ENCODE measurements at regions not wholly inside any gene's neighbourhood (a gene's known extent, or its start where the extent isn't known, plus 50 kb on each side); places are given as distances from the start of the nearest gene placed in this dataset.

GRCh38 chr17:51524524-51524923, 264.2 kb downstream of the UTP18 start:
- TF ChIP-seq, protein P1, sequence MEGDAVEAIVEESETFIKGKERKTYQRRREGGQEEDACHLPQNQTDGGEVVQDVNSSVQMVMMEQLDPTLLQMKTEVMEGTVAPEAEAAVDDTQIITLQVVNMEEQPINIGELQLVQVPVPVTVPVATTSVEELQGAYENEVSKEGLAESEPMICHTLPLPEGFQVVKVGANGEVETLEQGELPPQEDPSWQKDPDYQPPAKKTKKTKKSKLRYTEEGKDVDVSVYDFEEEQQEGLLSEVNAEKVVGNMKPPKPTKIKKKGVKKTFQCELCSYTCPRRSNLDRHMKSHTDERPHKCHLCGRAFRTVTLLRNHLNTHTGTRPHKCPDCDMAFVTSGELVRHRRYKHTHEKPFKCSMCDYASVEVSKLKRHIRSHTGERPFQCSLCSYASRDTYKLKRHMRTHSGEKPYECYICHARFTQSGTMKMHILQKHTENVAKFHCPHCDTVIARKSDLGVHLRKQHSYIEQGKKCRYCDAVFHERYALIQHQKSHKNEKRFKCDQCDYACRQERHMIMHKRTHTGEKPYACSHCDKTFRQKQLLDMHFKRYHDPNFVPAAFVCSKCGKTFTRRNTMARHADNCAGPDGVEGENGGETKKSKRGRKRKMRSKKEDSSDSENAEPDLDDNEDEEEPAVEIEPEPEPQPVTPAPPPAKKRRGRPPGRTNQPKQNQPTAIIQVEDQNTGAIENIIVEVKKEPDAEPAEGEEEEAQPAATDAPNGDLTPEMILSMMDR (IDR thresholded peaks at IDR 0.05; ENCODE audit: insufficient read depth, missing control alignments), result no peak
- no peak for FAIRE-seq
- DNase-seq (ENCODE audit: insufficient read length, low spot score), result no peak

DNA sequence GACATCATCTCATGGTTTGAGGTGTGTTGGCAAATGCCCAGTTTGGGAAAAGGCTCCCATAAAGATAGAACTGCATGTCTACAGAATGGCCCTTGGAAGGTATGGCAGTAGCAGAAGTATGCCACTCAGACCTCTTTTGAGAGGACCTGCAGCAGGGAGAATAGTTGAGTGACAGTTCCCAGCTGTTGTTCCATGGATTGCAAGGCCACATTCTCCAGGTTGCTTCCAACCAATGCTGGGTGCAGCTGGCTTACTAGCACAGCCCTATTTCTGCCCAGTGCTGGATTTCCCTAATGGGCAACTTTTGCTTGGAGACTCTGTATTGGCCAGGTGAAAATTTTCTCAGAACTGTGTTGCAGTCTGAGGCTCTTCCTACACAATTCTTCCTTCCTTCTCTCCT, 266.2 kb downstream of the UTP18 start:
- TF ChIP-seq, protein P1 (IDR thresholded peaks at IDR 0.05; ENCODE audit: insufficient read depth, missing control alignments), result no peak
- FAIRE-seq (no peak), DNase-seq (ENCODE audit: insufficient read length, low spot score) (no peak)

DNA sequence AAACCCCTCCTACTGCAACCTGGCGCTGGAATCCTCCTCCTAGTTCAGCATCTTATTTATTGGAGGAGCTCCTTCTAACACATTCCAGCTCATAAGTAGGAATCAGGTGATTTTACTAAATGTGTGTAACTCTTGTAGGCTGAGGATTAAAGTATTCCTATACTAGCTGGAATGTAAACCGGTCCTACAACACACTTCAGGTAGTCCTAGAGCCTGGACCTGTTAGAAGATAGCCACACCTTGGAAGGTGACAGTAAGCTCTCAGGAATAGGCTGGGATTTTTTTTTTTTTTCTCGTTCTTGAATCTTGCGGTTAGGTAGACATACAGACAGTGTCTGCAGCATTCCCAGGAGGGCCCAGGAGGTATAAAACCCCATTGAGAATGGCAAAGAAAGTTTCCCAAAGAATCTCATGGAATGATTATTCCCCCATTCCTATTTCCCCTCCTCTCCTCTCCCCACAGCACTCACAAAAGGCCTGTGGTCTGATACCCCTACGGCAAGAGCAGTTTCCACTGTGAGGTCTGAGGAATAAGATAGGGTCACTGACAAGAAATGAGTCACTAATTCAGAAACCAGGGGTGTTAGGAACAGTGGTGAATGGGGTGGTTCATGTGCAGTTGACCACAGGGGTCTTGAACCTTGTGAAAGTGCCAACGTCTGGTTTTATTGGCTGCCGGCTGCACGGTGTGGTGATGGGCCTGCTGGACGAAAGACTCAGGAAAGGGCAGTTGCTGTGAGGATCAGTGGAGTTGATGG, 267.1 kb downstream of the UTP18 start:
- DNase-seq (ENCODE audit: insufficient read length, low spot score) (no peak), FAIRE-seq (no peak)
- TF ChIP-seq, protein P1 (IDR thresholded peaks at IDR 0.05; ENCODE audit: insufficient read depth, missing control alignments), result no peak

DNA sequence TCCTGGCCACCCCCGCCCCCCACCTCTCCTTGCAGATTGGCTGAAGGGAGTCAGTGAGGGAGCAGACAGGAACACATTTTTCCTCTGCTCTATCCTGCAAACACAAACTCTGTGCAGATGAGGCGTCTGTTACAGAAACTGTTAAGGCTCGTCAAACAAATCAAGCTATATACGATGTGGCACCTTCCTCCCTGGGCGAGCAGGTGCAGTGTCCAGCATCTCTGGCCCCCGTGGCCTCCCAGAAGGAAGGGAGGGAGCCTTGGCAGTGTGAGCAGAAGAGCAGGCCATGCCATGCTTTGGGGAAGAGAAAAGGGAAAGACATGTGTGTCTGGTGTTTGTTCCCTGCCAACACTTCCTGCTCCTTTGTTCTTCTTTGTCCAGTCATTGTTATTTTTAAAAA, 267.8 kb downstream of the UTP18 start:
- DNase-seq (ENCODE audit: insufficient read length, low spot score), result no peak
- no peak for FAIRE-seq
- TF ChIP-seq, protein P1 (IDR thresholded peaks at IDR 0.05; ENCODE audit: insufficient read depth, missing control alignments), result no peak

DNA sequence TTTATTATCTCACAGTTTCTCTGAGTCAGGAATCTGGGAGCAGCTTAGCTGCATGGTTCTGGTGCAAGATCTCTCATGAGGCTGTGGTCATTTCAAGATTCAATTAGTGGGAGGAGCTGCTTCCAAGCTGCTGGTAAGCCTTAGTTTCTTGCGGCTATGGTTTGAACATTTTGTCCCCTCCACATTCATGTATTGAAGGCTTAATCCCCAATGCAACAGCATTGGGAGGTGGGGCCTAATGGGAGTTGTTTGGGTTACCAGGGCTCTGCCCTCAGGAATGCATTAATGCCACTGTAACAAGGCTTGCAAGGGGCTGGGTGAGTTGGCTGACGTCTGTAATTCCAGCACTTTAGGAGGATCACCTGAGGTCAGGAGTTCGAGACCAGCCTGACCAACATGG, 272.9 kb downstream of the UTP18 start:
- TF ChIP-seq, protein P1 (IDR thresholded peaks at IDR 0.05; ENCODE audit: insufficient read depth, missing control alignments), result no peak
- no peak for FAIRE-seq
- no peak for DNase-seq (ENCODE audit: insufficient read length, low spot score)

DNA sequence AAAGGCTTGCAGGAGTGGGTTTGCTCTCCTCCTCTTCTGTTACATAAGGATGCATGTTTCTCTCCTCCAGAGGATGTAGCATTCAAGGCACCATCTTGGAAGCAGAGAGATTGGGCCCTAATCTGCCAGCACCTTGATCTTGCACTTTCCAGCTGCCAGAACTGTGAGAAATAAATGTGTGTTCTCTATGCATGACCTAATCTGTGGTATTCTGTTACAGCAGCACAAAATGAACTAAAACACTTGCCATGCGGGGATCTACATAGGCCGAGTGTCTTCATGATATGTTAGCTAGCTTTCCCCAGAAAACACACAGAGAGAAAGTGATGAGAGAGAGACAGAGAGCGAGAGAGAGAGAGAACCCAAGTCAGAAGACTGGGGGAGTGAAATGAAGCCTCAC, 273.5 kb downstream of the UTP18 start:
- TF ChIP-seq, protein P1 (IDR thresholded peaks at IDR 0.05; ENCODE audit: insufficient read depth, missing control alignments), result no peak

GRCh38 chr17:51536627-51537026, 276.3 kb downstream of the UTP18 start:
- no peak for DNase-seq (ENCODE audit: insufficient read length, low spot score)
- TF ChIP-seq, protein P1 (IDR thresholded peaks at IDR 0.05; ENCODE audit: insufficient read depth, missing control alignments), result no peak
- FAIRE-seq, result no peak

More for the DNA sequence above, 273.5 kb downstream of the UTP18 start:
- no peak for FAIRE-seq
- DNase-seq (ENCODE audit: insufficient read length, low spot score), result no peak
